ENCODE measurements at regions not wholly inside any gene's neighbourhood (a gene's known extent, or its start where the extent isn't known, plus 50 kb on each side); places are given as distances from the start of the nearest gene placed in this dataset.
"Not testable (repeated sequence)": the region's sequence is repeated elsewhere in the genome, so short reads cannot be mapped to it uniquely, and the experiment has no call there.

GRCh38 chr12:38158428-38159091, 158.0 kb upstream of the ALG10B start:
- POLR2A ChIA-PET, result no interaction called here
- no peaks in the 10 kb centered on the region for H3K4me1 Mint-ChIP-seq
- no peak overlapping the region for H3K27ac Mint-ChIP-seq
- ATAC-seq (ENCODE audit: low read depth), result no peak
- H3K4me3 Mint-ChIP-seq, result no peak overlapping the region
- H3K36me3 Mint-ChIP-seq, result no peaks in the 10 kb centered on the region
- no peaks in the 10 kb centered on the region for H3K27me3 Mint-ChIP-seq
- DNase-seq, result no peak
- H3K9me3 Mint-ChIP-seq, result no peaks in the 10 kb centered on the region

GRCh38 chr12:38159092-38159551, 157.5 kb upstream of the ALG10B start:
- POLR2A ChIA-PET, result no interaction called here
- Mint-ChIP-seq H3K4me1 (no peaks in the 10 kb centered on the region), H3K4me3 (no peak overlapping the region), H3K27me3 (no peaks in the 10 kb centered on the region), H3K27ac (no peak overlapping the region), H3K36me3 (no peaks in the 10 kb centered on the region), H3K9me3 (no peaks in the 10 kb centered on the region)
- no peak for DNase-seq
- ATAC-seq (ENCODE audit: low read depth), result no peak

- POLR2A ChIA-PET, result no interaction called here
- H3K36me3 Mint-ChIP-seq, result no peaks in the 10 kb centered on the region
- H3K9me3 Mint-ChIP-seq, result no peaks in the 10 kb centered on the region
- no peak for DNase-seq
- no peaks in the 10 kb centered on the region for H3K4me1 Mint-ChIP-seq
- no peak for ATAC-seq (ENCODE audit: low read depth)
- no peak overlapping the region for H3K4me3 Mint-ChIP-seq
- no peaks in the 10 kb centered on the region for H3K27me3 Mint-ChIP-seq
- no peak overlapping the region for H3K27ac Mint-ChIP-seq
Measured at GRCh38 chr12:38159591-38160317, 156.8 kb upstream of the ALG10B start.

GRCh38 chr12:38160318-38161122, 156.1 kb upstream of the ALG10B start:
- POLR2A ChIA-PET, result no interaction called here
- Mint-ChIP-seq H3K9me3 (no peaks in the 10 kb centered on the region), H3K27me3 (no peaks in the 10 kb centered on the region), H3K4me1 (no peaks in the 10 kb centered on the region), H3K27ac (no peak overlapping the region), H3K36me3 (no peaks in the 10 kb centered on the region), H3K4me3 (no peak overlapping the region)
- DNase-seq (no peak), ATAC-seq (ENCODE audit: low read depth) (no peak)

GRCh38 chr12:38161123-38162000, 155.2 kb upstream of the ALG10B start:
- no peak for ATAC-seq (ENCODE audit: low read depth)
- no peaks in the 10 kb centered on the region for H3K9me3 Mint-ChIP-seq
- H3K4me1 Mint-ChIP-seq, result no peaks in the 10 kb centered on the region
- H3K4me3 Mint-ChIP-seq, result no peak overlapping the region
- DNase-seq, result no peak
- POLR2A ChIA-PET, result no interaction called here
- H3K27me3 Mint-ChIP-seq, result no peaks in the 10 kb centered on the region
- no peaks in the 10 kb centered on the region for H3K36me3 Mint-ChIP-seq
- H3K27ac Mint-ChIP-seq, result no peak overlapping the region

- POLR2A ChIA-PET, result no interaction called here
- H3K27ac Mint-ChIP-seq, result no peak overlapping the region
- H3K4me1 Mint-ChIP-seq, result no peaks in the 10 kb centered on the region
- no peak overlapping the region for H3K4me3 Mint-ChIP-seq
- no peaks in the 10 kb centered on the region for H3K36me3 Mint-ChIP-seq
- DNase-seq (no peak), ATAC-seq (ENCODE audit: low read depth) (no peak)
- H3K9me3 Mint-ChIP-seq, result no peaks in the 10 kb centered on the region
- no peaks in the 10 kb centered on the region for H3K27me3 Mint-ChIP-seq
Measured at GRCh38 chr12:38162013-38162412, 154.6 kb upstream of the ALG10B start.

- no peak for ATAC-seq (ENCODE audit: low read depth)
- no peaks in the 10 kb centered on the region for H3K27me3 Mint-ChIP-seq
- H3K36me3 Mint-ChIP-seq, result no peaks in the 10 kb centered on the region
- DNase-seq, result no peak
- no peaks in the 10 kb centered on the region for H3K9me3 Mint-ChIP-seq
- POLR2A ChIA-PET, result no interaction called here
- H3K4me3 Mint-ChIP-seq, result no peak overlapping the region
- no peaks in the 10 kb centered on the region for H3K4me1 Mint-ChIP-seq
- H3K27ac Mint-ChIP-seq, result no peak overlapping the region
Measured at GRCh38 chr12:38162708-38163441, 153.7 kb upstream of the ALG10B start.

GRCh38 chr12:38163442-38163801, 153.2 kb upstream of the ALG10B start:
- ATAC-seq (ENCODE audit: low read depth) (no peak), DNase-seq (no peak)
- Mint-ChIP-seq H3K27ac (no peak overlapping the region), H3K27me3 (no peaks in the 10 kb centered on the region), H3K9me3 (no peaks in the 10 kb centered on the region), H3K4me1 (no peaks in the 10 kb centered on the region), H3K36me3 (no peaks in the 10 kb centered on the region), H3K4me3 (no peak overlapping the region)
- POLR2A ChIA-PET, result no interaction called here

GRCh38 chr12:38166225-38166624, 150.3 kb upstream of the ALG10B start:
- ATAC-seq (ENCODE audit: low read depth) (no peak), DNase-seq (no peak)
- H3K4me1 Mint-ChIP-seq, result no peaks in the 10 kb centered on the region
- H3K27me3 Mint-ChIP-seq, result no peaks in the 10 kb centered on the region
- H3K36me3 Mint-ChIP-seq, result no peaks in the 10 kb centered on the region
- H3K27ac Mint-ChIP-seq, result no peak overlapping the region
- POLR2A ChIA-PET, result no interaction called here
- no peaks in the 10 kb centered on the region for H3K9me3 Mint-ChIP-seq
- no peak overlapping the region for H3K4me3 Mint-ChIP-seq

GRCh38 chr12:38175538-38175937, 141.0 kb upstream of the ALG10B start:
- Mint-ChIP-seq H3K27ac (no peak overlapping the region), H3K27me3 (no peaks in the 10 kb centered on the region), H3K4me3 (no peak overlapping the region), H3K9me3 (no peaks in the 10 kb centered on the region), H3K36me3 (no peaks in the 10 kb centered on the region), H3K4me1 (no peaks in the 10 kb centered on the region)
- POLR2A ChIA-PET, result no interaction called here
- DNase-seq (no peak), ATAC-seq (ENCODE audit: low read depth) (no peak)

- H3K27ac Mint-ChIP-seq; H3K4me3 Mint-ChIP-seq; ATAC-seq (ENCODE audit: low read depth); H3K4me1 Mint-ChIP-seq; POLR2A ChIA-PET; H3K9me3 Mint-ChIP-seq; H3K27me3 Mint-ChIP-seq; DNase-seq; H3K36me3 Mint-ChIP-seq: not testable (repeated sequence)
Measured at GRCh38 chr12:38183617-38184016, 133.0 kb upstream of the ALG10B start.

GRCh38 chr12:38197286-38197685, 119.3 kb upstream of the ALG10B start:
- POLR2A ChIA-PET; H3K9me3 Mint-ChIP-seq; H3K27ac Mint-ChIP-seq; H3K36me3 Mint-ChIP-seq; ATAC-seq (ENCODE audit: low read depth); DNase-seq; H3K4me1 Mint-ChIP-seq; H3K4me3 Mint-ChIP-seq; H3K27me3 Mint-ChIP-seq: not testable (repeated sequence)
